Brain microvascular endothelial cell (primary cell): ENCODE measurements at regions not wholly inside any gene's neighbourhood (a gene's known extent, or its start where the extent isn't known, plus 50 kb on each side); places are given as distances from the start of the nearest gene placed in this dataset.
"Not testable (repeated sequence)": the region's sequence is repeated elsewhere in the genome, so short reads cannot be mapped to it uniquely, and the experiment has no call there.

ENCODE experiments used
- DNase-seq: peaks from one replicate; pipeline ENCODE4 v3.0.0-alpha.2; 2020
- H3K27ac ChIP-seq: fragments of 250-450 bp; sonication (Bioruptor Pico); 2 replicates; pipeline ENCODE4 v1.5.1; 2020; ENCODE audit warnings: mild to moderate bottlenecking, moderate library complexity
- H3K27me3 ChIP-seq: fragments of 250-450 bp; sonication (Bioruptor Pico); replicated peaks from 2 replicates; pipeline ENCODE4 v1.5.1; 2020; ENCODE audit warnings: mild to moderate bottlenecking
- H3K36me3 ChIP-seq: fragments of 250-450 bp; sonication (Bioruptor Pico); replicated peaks from 2 replicates; pipeline ENCODE4 v1.5.1; 2020; ENCODE audit warnings: mild to moderate bottlenecking
- H3K4me3 ChIP-seq: 2 replicates; pipeline ENCODE4 v1.5.1; 2011; ENCODE audit warnings: low read depth, mild to moderate bottlenecking, control low read depth, low read length, moderate library complexity
- CTCF ChIP-seq: IDR thresholded peaks from 2 replicates; pipeline ENCODE4 v1.5.1; 2011; ENCODE audit warnings: low read depth, mild to moderate bottlenecking, moderate library complexity, low read length, control low read depth, inconsistent platforms; ENCODE audit errors: missing control alignments
- in situ Hi-C: cut with HindIII; loops from 2 replicates; pipeline ENCODE4 v1.10.0; 2017; ENCODE audit warnings: low sequenced_read_pairs, low pct_ligation_motif_present

- H3K27me3 ChIP-seq = no peaks in the 10 kb centered on the region
- DNase-seq = no peak
- H3K27ac ChIP-seq = no peak overlapping the region
- no peak overlapping the region for H3K4me3 ChIP-seq
- TF ChIP-seq CTCF = no peak
- in situ Hi-C loops = no loop called here
- H3K36me3 ChIP-seq = no peaks in the 10 kb centered on the region
These were observed 114.1 kb downstream of the GXYLT1 start for GRCh38 chr12:42030588-42030987.

- no peak overlapping the region for H3K4me3 ChIP-seq
- no peaks in the 10 kb centered on the region for H3K27me3 ChIP-seq
- no peak overlapping the region for H3K27ac ChIP-seq
- in situ Hi-C loops = no loop called here
- H3K36me3 ChIP-seq = no peaks in the 10 kb centered on the region
- DNase-seq = no peak
- no peak for TF ChIP-seq CTCF
These were observed 117.1 kb downstream of the GXYLT1 start for GRCh38 chr12:42027546-42027945.

GRCh38 chr12:42024495-42024830, 120.2 kb downstream of the GXYLT1 start:
- Histone ChIP-seq H3K36me3 (no peaks in the 10 kb centered on the region), H3K27me3 (no peaks in the 10 kb centered on the region), H3K27ac (no peak overlapping the region), H3K4me3 (no peak overlapping the region)
- DNase-seq = no peak
- in situ Hi-C loops = no loop called here
- no peak for TF ChIP-seq CTCF

- Histone ChIP-seq H3K27me3 (no peaks in the 10 kb centered on the region), H3K4me3 (peak overlapping the region; percentile 36), H3K27ac (no peak overlapping the region), H3K36me3 (no peaks in the 10 kb centered on the region)
- TF ChIP-seq CTCF = peak; percentile 98
- in situ Hi-C loops = no loop called here
- DNase-seq = peak; percentile 41
These were observed 120.8 kb downstream of the GXYLT1 start for GRCh38 chr12:42023733-42024494.

GRCh38 chr12:42021937-42022336, 122.7 kb downstream of the GXYLT1 start:
- H3K36me3 ChIP-seq, H3K27ac ChIP-seq, H3K27me3 ChIP-seq, H3K4me3 ChIP-seq, in situ Hi-C loops, DNase-seq: not testable (repeated sequence)

- no peak for DNase-seq
- no peak for TF ChIP-seq CTCF
- Histone ChIP-seq H3K27ac (no peak overlapping the region), H3K36me3 (no peaks in the 10 kb centered on the region), H3K4me3 (no peak overlapping the region), H3K27me3 (no peaks in the 10 kb centered on the region)
- in situ Hi-C loops = no loop called here
These were observed 123.2 kb downstream of the GXYLT1 start for GRCh38 chr12:42021469-42021868.
